H7 (cell line): ENCODE measurements at regions not wholly inside any gene's neighbourhood (a gene's known extent, or its start where the extent isn't known, plus 50 kb on each side); places are given as distances from the start of the nearest gene placed in this dataset.
"Not testable (repeated sequence)": the region's sequence is repeated elsewhere in the genome, so short reads cannot be mapped to it uniquely, and the experiment has no call there.

Experiments
- DNase-seq: peaks from one replicate; pipeline ENCODE4 v3.0.0; 2012
- H3K27me3 ChIP-seq: 2 replicates; pipeline ENCODE4 v1.6.0; 2011; ENCODE audit warnings: mild to moderate bottlenecking, low read length; ENCODE audit not compliant: control insufficient read depth, insufficient read depth
- H3K36me3 ChIP-seq: replicated peaks from 2 replicates; pipeline ENCODE4 v1.5.1; 2011; ENCODE audit warnings: low read length; ENCODE audit not compliant: control insufficient read depth, insufficient read depth
- H3K4me3 ChIP-seq: 2 replicates; pipeline ENCODE4 v1.5.1; 2011; ENCODE audit warnings: low read depth, mild to moderate bottlenecking, control low read depth, low read length, moderate library complexity; ENCODE audit not compliant: insufficient read depth

GRCh38 chr3:15851735-15852134 is 54.0 kb upstream of the ANKRD28 start:
- H3K4me3 ChIP-seq, result no peak overlapping the region
- no peaks in the 10 kb centered on the region for H3K27me3 ChIP-seq
- H3K36me3 ChIP-seq, result no peaks in the 10 kb centered on the region; the same call in none of the 2 replicates
- no peak for DNase-seq

GRCh38 chr3:15858547-15859506 is 61.0 kb upstream of the ANKRD28 start:
- peak; percentile 78 for DNase-seq
- no peaks in the 10 kb centered on the region for H3K36me3 ChIP-seq
- no peaks in the 10 kb centered on the region for H3K27me3 ChIP-seq
- H3K4me3 ChIP-seq, result peak overlapping the region; percentile 91

- no peaks in the 10 kb centered on the region for H3K27me3 ChIP-seq
- H3K4me3 ChIP-seq, result peak overlapping the region; percentile 91
- no peaks in the 10 kb centered on the region for H3K36me3 ChIP-seq
- DNase-seq, result peak; percentile 91
These were observed 61.8 kb upstream of the ANKRD28 start for GRCh38 chr3:15859507-15860013.

- Histone ChIP-seq H3K4me3 (peak overlapping the region; percentile 91), H3K27me3 (no peaks in the 10 kb centered on the region), H3K36me3 (no peaks in the 10 kb centered on the region)
- DNase-seq, result peak; percentile 37
These were observed 62.5 kb upstream of the ANKRD28 start for GRCh38 chr3:15860014-15860934.

- Histone ChIP-seq H3K36me3 (no peaks in the 10 kb centered on the region), H3K27me3 (no peaks in the 10 kb centered on the region), H3K4me3 (no peak overlapping the region)
- no peak for DNase-seq
These were observed 63.4 kb upstream of the ANKRD28 start for GRCh38 chr3:15861163-15861562.

- Histone ChIP-seq H3K36me3 (no peaks in the 10 kb centered on the region), H3K27me3 (no peaks in the 10 kb centered on the region), H3K4me3 (no peak overlapping the region)
- DNase-seq, result no peak
These were observed 75.0 kb upstream of the ANKRD28 start for GRCh38 chr3:15872807-15873206.

GRCh38 chr3:15873415-15873814 is 75.6 kb upstream of the ANKRD28 start:
- Histone ChIP-seq H3K27me3 (no peaks in the 10 kb centered on the region), H3K4me3 (no peak overlapping the region), H3K36me3 (no peaks in the 10 kb centered on the region)
- no peak for DNase-seq

- H3K27me3 ChIP-seq, result no peaks in the 10 kb centered on the region
- DNase-seq, result no peak
- H3K36me3 ChIP-seq, result no peaks in the 10 kb centered on the region
- no peak overlapping the region for H3K4me3 ChIP-seq
These were observed 77.4 kb upstream of the ANKRD28 start for GRCh38 chr3:15875016-15875689.

- H3K27me3 ChIP-seq, result no peaks in the 10 kb centered on the region
- DNase-seq, result no peak
- no peak overlapping the region for H3K4me3 ChIP-seq
- H3K36me3 ChIP-seq, result no peaks in the 10 kb centered on the region
These were observed 78.9 kb upstream of the ANKRD28 start for GRCh38 chr3:15876669-15877068.

GRCh38 chr3:15877813-15878212 is 80.0 kb upstream of the ANKRD28 start:
- Histone ChIP-seq H3K27me3 (no peaks in the 10 kb centered on the region), H3K36me3 (no peaks in the 10 kb centered on the region), H3K4me3 (no peak overlapping the region)
- DNase-seq, result no peak

GRCh38 chr3:15879787-15880186 is 82.0 kb upstream of the ANKRD28 start:
- not testable (repeated sequence) for H3K27me3 ChIP-seq, H3K4me3 ChIP-seq, H3K36me3 ChIP-seq, DNase-seq

GRCh38 chr3:15882577-15882976 is 84.8 kb upstream of the ANKRD28 start:
- no peak overlapping the region for H3K4me3 ChIP-seq
- no peaks in the 10 kb centered on the region for H3K27me3 ChIP-seq
- no peak for DNase-seq
- H3K36me3 ChIP-seq, result no peaks in the 10 kb centered on the region

- Histone ChIP-seq H3K4me3 (no peak overlapping the region), H3K27me3 (no peaks in the 10 kb centered on the region), H3K36me3 (no peaks in the 10 kb centered on the region)
- no peak for DNase-seq
These were observed 86.4 kb upstream of the ANKRD28 start for GRCh38 chr3:15884132-15884531.

- no peak overlapping the region for H3K4me3 ChIP-seq
- no peak for DNase-seq
- no peaks in the 10 kb centered on the region for H3K27me3 ChIP-seq
- no peaks in the 10 kb centered on the region for H3K36me3 ChIP-seq
These were observed 88.7 kb upstream of the ANKRD28 start for GRCh38 chr3:15886521-15886920.
